PFSK-1 (cell line): ENCODE measurements at regions not wholly inside any gene's neighbourhood (a gene's known extent, or its start where the extent isn't known, plus 50 kb on each side); places are given as distances from the start of the nearest gene placed in this dataset.

Experiments
- FOXP2 ChIP-seq: optimal IDR thresholded peaks from 2 replicates; pipeline ENCODE3; 2011; ENCODE audit warnings: borderline replicate concordance, control low read depth, inconsistent platforms; ENCODE audit not compliant: insufficient read depth; ENCODE audit errors: extremely low read length, extremely low read depth
- POLR2AphosphoS5 ChIP-seq: IDR thresholded peaks from 2 replicates; pipeline ENCODE4 v1.6.1; 2012; ENCODE audit warnings: low read depth, mild to moderate bottlenecking, control low read depth, low read length, moderate library complexity
- REST ChIP-seq, 2 experiments: IDR thresholded peaks; 2 replicates each; pipeline versions ENCODE4 v1.6.1 to v1.8.0; 2011 to 2012; ENCODE audit warnings: low read depth in 2 of 2, low read length in 2 of 2, control low read depth in 1 of 2, inconsistent platforms in 1 of 2, mild to moderate bottlenecking in 1 of 2, moderate library complexity in 1 of 2; ENCODE audit not compliant: insufficient read depth in 1 of 2
- SIN3A ChIP-seq: IDR thresholded peaks from 2 replicates; pipeline ENCODE4 v1.6.1; 2012; ENCODE audit warnings: mild to moderate bottlenecking, low read length, moderate library complexity, borderline replicate concordance; ENCODE audit not compliant: insufficient read depth
- TAF1 ChIP-seq: IDR thresholded peaks from 2 replicates; pipeline ENCODE4 v1.6.1; 2012; ENCODE audit warnings: low read length, control low read depth, borderline replicate concordance; ENCODE audit not compliant: insufficient read depth

GRCh38 chr22:49152127-49152938, 675.3 kb downstream of the BRD1 start:
- TF ChIP-seq SIN3A (no peak), POLR2AphosphoS5 (no peak), TAF1 (no peak), REST (IDR thresholded peaks at IDR 0.05; ENCODE audit: insufficient read depth in 1 of 2, low read depth in 2 of 2, low read length in 2 of 2) (no peak), FOXP2 (no peak)

- no peak for TF ChIP-seq POLR2AphosphoS5
- TF ChIP-seq REST (IDR thresholded peaks at IDR 0.05; ENCODE audit: insufficient read depth in 1 of 2, low read depth in 2 of 2, low read length in 2 of 2), result no peak
Measured at GRCh38 chr22:49151256-49152126, 676.2 kb downstream of the BRD1 start.

- TF ChIP-seq FOXP2, result no peak
Measured at GRCh38 chr22:49150801-49151221, 676.9 kb downstream of the BRD1 start.

GRCh38 chr22:49149721-49150608, 677.7 kb downstream of the BRD1 start:
- TF ChIP-seq SIN3A (no peak), TAF1 (no peak), REST (IDR thresholded peaks at IDR 0.05; ENCODE audit: insufficient read depth in 1 of 2, low read depth in 2 of 2, low read length in 2 of 2) (no peak), FOXP2 (no peak), POLR2AphosphoS5 (no peak)

GRCh38 chr22:49148895-49149418, 678.7 kb downstream of the BRD1 start:
- no peak for TF ChIP-seq SIN3A
- no peak for TF ChIP-seq FOXP2
- no peak for TF ChIP-seq REST (IDR thresholded peaks at IDR 0.05; ENCODE audit: insufficient read depth in 1 of 2, low read depth in 2 of 2, low read length in 2 of 2)
- no peak for TF ChIP-seq TAF1
- TF ChIP-seq POLR2AphosphoS5, result no peak
